ENCODE measurements at regions not wholly inside any gene's neighbourhood (a gene's known extent, or its start where the extent isn't known, plus 50 kb on each side); places are given as distances from the start of the nearest gene placed in this dataset.

DNA sequence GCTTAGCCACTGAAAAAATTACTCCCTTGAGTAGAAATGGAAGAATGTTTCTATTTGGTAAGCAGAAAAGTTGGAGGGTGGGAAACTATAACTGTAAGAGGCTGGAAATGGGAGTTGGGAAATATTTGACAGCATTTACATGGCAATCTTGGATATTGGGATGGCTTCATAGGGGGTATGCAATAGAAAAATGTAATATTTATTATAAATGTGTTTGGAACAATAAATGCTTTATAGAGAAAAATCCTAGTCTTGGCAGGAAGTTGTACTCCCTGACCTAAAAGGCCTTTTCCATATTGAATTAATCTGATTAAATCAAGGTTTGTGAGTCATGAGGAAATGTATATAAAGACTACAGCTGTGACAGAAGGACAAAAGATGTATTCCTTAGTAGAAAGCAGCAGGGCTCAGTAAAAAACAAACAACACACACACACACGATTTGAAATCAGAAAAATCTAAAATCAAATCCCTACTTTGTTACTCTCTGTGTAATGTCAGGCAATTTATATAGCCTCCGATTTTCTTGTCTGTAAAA is 272.3 kb downstream of the CD109 start:
- WGBS (ENCODE audit: insufficient coverage, low coverage, missing lambda C conversion rate): 0% methylated on average over 2 of the region's 2 CpGs
- Histone ChIP-seq H3K79me2 (ENCODE audit: control insufficient read depth, insufficient read depth, low read length) (no peaks in the 10 kb centered on the region), H2AFZ (ENCODE audit: low read depth, low read length) (no peak overlapping the region), H3K4me3 (no peak overlapping the region), H3K9me1 (ENCODE audit: control insufficient read depth, insufficient read depth, low read length) (no peaks in the 10 kb centered on the region), H3K27me3 (ENCODE audit: control insufficient read depth in 2 of 2, insufficient read depth in 2 of 2, low read length in 2 of 2) (no peaks in the 10 kb centered on the region), H3K4me1 (replicated peaks in 1 of 2; ENCODE audit: control insufficient read depth in 2 of 2, insufficient read depth in 2 of 2, low read length in 2 of 2) (no peaks in the 10 kb centered on the region), H3K4me2 (ENCODE audit: insufficient read depth, low read length) (no peak overlapping the region), H3K36me3 (ENCODE audit: control insufficient read depth, insufficient read depth, low read length) (no peaks in the 10 kb centered on the region), H3K27ac (ENCODE audit: extremely low read depth, low read depth, low read length) (no peak overlapping the region), H3K9ac (ENCODE audit: insufficient read depth in 1 of 2, low read depth in 2 of 2, low read length in 2 of 2) (no peak overlapping the region), H4K20me1 (replicated peaks; ENCODE audit: control insufficient read depth, insufficient read depth, low read length) (no peaks in the 10 kb centered on the region), H3K9me3 (replicated peaks; ENCODE audit: control insufficient read depth, insufficient read depth, low read depth, low read length) (no peaks in the 10 kb centered on the region)
- TF ChIP-seq NFRKB (IDR thresholded peaks at IDR 0.05; ENCODE audit: low read depth) (no peak), MYBL2 (IDR thresholded peaks at IDR 0.05; ENCODE audit: low read depth) (no peak), MYBL2 (CRISPR knock-in tag; IDR thresholded peaks at IDR 0.05; ENCODE audit: borderline replicate concordance) (no peak)
- no TSS peak for BruUV-seq (replicated peaks)
- intact Hi-C loops (cut with micrococcal nuclease) (no loop called here), in situ Hi-C loops (cut with MboI) (no loop called here)
- no peak for DNase-seq (ENCODE audit: extremely low read depth in 1 of 4, low spot score in 3 of 4)
- ChIA-PET POLR2A (no interaction called here), CTCF (ENCODE audit: low intra/inter-chr PET ratio) (no interaction called here)
- no peak for ATAC-seq
- FAIRE-seq: no peak

DNA sequence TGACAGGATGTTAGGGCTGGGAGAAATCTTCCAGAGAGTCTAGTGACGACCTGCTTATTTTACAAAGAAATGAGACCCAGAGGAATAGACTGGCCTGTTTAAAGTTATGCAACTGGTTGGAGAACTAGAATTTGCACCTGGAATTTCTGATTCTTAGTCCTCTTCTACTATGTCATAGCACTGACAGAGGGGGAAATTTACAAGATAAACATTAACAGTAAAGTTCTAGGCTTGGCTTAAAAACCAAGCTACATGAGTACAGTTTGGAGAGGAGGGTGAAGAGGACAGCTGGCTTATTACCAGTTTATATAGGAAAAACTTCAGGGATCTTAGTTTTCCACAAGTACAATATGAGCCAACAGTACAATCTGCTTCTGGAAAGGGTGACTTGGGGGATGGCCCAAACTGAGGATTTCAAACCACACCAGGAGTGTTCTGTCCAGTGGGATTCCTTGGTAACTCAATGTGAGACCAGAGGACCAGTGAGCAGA is 269.6 kb downstream of the CD109 start:
- no peak for ATAC-seq
- in situ Hi-C loops (cut with MboI): no loop called here
- Histone ChIP-seq H3K9me3 (replicated peaks; ENCODE audit: control insufficient read depth, insufficient read depth, low read depth, low read length) (no peaks in the 10 kb centered on the region), H3K4me2 (ENCODE audit: insufficient read depth, low read length) (no peak overlapping the region), H3K9me1 (ENCODE audit: control insufficient read depth, insufficient read depth, low read length) (no peaks in the 10 kb centered on the region), H3K27ac (ENCODE audit: extremely low read depth, low read depth, low read length) (no peak overlapping the region), H2AFZ (ENCODE audit: low read depth, low read length) (no peak overlapping the region), H3K27me3 (ENCODE audit: control insufficient read depth in 2 of 2, insufficient read depth in 2 of 2, low read length in 2 of 2) (no peaks in the 10 kb centered on the region), H3K79me2 (ENCODE audit: control insufficient read depth, insufficient read depth, low read length) (no peaks in the 10 kb centered on the region), H3K9ac (ENCODE audit: insufficient read depth in 1 of 2, low read depth in 2 of 2, low read length in 2 of 2) (no peak overlapping the region), H3K36me3 (ENCODE audit: control insufficient read depth, insufficient read depth, low read length) (no peaks in the 10 kb centered on the region), H3K4me1 (replicated peaks in 1 of 2; ENCODE audit: control insufficient read depth in 2 of 2, insufficient read depth in 2 of 2, low read length in 2 of 2) (no peaks in the 10 kb centered on the region), H3K4me3 (no peak overlapping the region), H4K20me1 (replicated peaks; ENCODE audit: control insufficient read depth, insufficient read depth, low read length) (no peaks in the 10 kb centered on the region)
- DNase-seq (ENCODE audit: extremely low read depth in 1 of 4, low spot score in 3 of 4): no peak
- no peak for FAIRE-seq
- WGBS (ENCODE audit: insufficient coverage, low coverage, missing lambda C conversion rate): 0% methylated on average over 1 of the region's 1 CpG
- BruUV-seq (replicated peaks): no TSS peak
- POLR2A ChIA-PET: no interaction called here
- intact Hi-C loops (cut with micrococcal nuclease): no loop called here
- CTCF ChIA-PET (ENCODE audit: low intra/inter-chr PET ratio): no interaction called here
- TF ChIP-seq POU5F1 (IDR thresholded peaks at IDR 0.05; ENCODE audit: borderline replicate concordance, low read depth, low read length, partially characterized antibody): no peak
- no peak for TF ChIP-seq STAT5A (IDR thresholded peaks at IDR 0.05; ENCODE audit: borderline replicate concordance, low read length)
- no peak for TF ChIP-seq CHCHD3 (CRISPR knock-in tag; IDR thresholded peaks at IDR 0.05)
- no peak for TF ChIP-seq MIER1 (IDR thresholded peaks at IDR 0.05; ENCODE audit: low read depth)
- TF ChIP-seq ZNF584 (CRISPR knock-in tag; IDR thresholded peaks at IDR 0.05; ENCODE audit: low read depth): no peak
- no peak for TF ChIP-seq MAZ (CRISPR knock-in tag; conservative IDR thresholded peaks at IDR 0.05 in 1 of 2, IDR thresholded peaks at IDR 0.05 in 1 of 2)
- TF ChIP-seq CCNT2 (IDR thresholded peaks at IDR 0.05; ENCODE audit: borderline replicate concordance, extremely low read depth, insufficient read length, low read depth, low read length): no peak
- TF ChIP-seq ZC3H8 (IDR thresholded peaks at IDR 0.05): no peak
- TF ChIP-seq HDAC3 (IDR thresholded peaks at IDR 0.05; ENCODE audit: borderline replicate concordance, partially characterized antibody): no peak
- no peak for TF ChIP-seq ZFX (CRISPR knock-in tag; IDR thresholded peaks at IDR 0.05)
- TF ChIP-seq KLF10 (CRISPR knock-in tag; IDR thresholded peaks at IDR 0.05): no peak

Measured in K562 (cell line).